ENCODE measurements at regions not wholly inside any gene's neighbourhood (a gene's known extent, or its start where the extent isn't known, plus 50 kb on each side); places are given as distances from the start of the nearest gene placed in this dataset.

DNA sequence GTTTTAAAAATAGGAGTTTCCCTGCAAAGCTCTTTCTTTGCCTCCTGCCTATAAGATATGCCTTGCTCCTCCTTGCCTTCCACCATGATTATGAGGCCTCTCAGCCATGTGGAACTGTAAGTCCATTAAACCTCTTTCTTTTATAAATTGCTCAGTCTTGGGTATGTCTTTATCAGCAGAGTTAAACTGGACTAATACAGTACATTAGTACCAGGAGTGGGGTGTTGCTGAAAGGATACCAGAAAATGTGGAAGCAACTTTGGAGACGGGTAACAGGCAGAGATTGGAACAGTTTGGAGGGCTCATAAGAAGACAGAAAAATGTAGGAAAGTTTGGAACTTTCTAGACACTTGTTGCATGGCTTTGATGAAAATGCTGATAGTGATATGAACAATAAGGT, 709.9 kb downstream of the LUZP2 start:
- no peak for TF ChIP-seq SUZ12 (IDR thresholded peaks at IDR 0.05; ENCODE audit: extremely low read depth, insufficient read depth, insufficient read length)
- no peak for TF ChIP-seq YY1 (IDR thresholded peaks at IDR 0.05; ENCODE audit: insufficient read depth, insufficient read length)

Measured in NT2/D1 (cell line).